BLaER1 (cell line): ENCODE measurements at regions not wholly inside any gene's neighbourhood (a gene's known extent, or its start where the extent isn't known, plus 50 kb on each side); places are given as distances from the start of the nearest gene placed in this dataset.
"Not testable (repeated sequence)": the region's sequence is repeated elsewhere in the genome, so short reads cannot be mapped to it uniquely, and the experiment has no call there.

Source experiments
- H3K27ac ChIP-seq: shearing (Covaris generic); formaldehyde crosslinking; 2 replicates; pipeline ENCODE4 v1.8.1; 2022
- H3K27me3 ChIP-seq: shearing (Covaris generic); formaldehyde crosslinking; 2 replicates; pipeline ENCODE4 v1.8.1; 2022
- H3K36me3 ChIP-seq: shearing (Covaris generic); formaldehyde crosslinking; 2 replicates; pipeline ENCODE4 v1.8.1; 2022
- H3K4me1 ChIP-seq: shearing (Covaris generic); formaldehyde crosslinking; 2 replicates; pipeline ENCODE4 v1.8.1; 2022
- H3K4me2 ChIP-seq: shearing (Covaris generic); formaldehyde crosslinking; 2 replicates; pipeline ENCODE4 v1.8.1; 2022
- H3K4me3 ChIP-seq: shearing (Covaris generic); formaldehyde crosslinking; 2 replicates; pipeline ENCODE4 v1.8.1; 2022
- H3K9ac ChIP-seq: shearing (Covaris generic); formaldehyde crosslinking; 2 replicates; pipeline ENCODE4 v1.8.1; 2022
- H3K9me3 ChIP-seq: shearing (Covaris generic); formaldehyde crosslinking; 2 replicates; pipeline ENCODE4 v1.8.1; 2022
- H4K20me1 ChIP-seq: shearing (Covaris generic); formaldehyde crosslinking; 2 replicates; pipeline ENCODE4 v1.8.1; 2022
- Cebpa-rat ChIP-seq: shearing (Covaris generic); IDR thresholded peaks from 2 replicates; pipeline ENCODE4 v1.8.1; 2022

GRCh38 chr2:52429171-52429570 lies 1338.4 kb upstream of the CHAC2 start:
- Histone ChIP-seq H3K9me3 (no peaks in the 10 kb centered on the region), H3K9ac (no peak overlapping the region), H3K27me3 (no peaks in the 10 kb centered on the region), H3K36me3 (no peaks in the 10 kb centered on the region), H3K4me3 (no peak overlapping the region), H3K27ac (no peak overlapping the region), H4K20me1 (no peaks in the 10 kb centered on the region), H3K4me1 (no peaks in the 10 kb centered on the region), H3K4me2 (no peak overlapping the region)
- TF ChIP-seq Cebpa-rat, result no peak

GRCh38 chr2:52428224-52428623 lies 1339.4 kb upstream of the CHAC2 start:
- no peak overlapping the region for H3K4me2 ChIP-seq
- no peaks in the 10 kb centered on the region for H4K20me1 ChIP-seq
- no peaks in the 10 kb centered on the region for H3K27me3 ChIP-seq
- H3K4me1 ChIP-seq, result no peaks in the 10 kb centered on the region
- no peak for TF ChIP-seq Cebpa-rat
- H3K36me3 ChIP-seq, result no peaks in the 10 kb centered on the region
- no peaks in the 10 kb centered on the region for H3K9me3 ChIP-seq
- H3K27ac ChIP-seq, result no peak overlapping the region
- H3K9ac ChIP-seq, result no peak overlapping the region
- no peak overlapping the region for H3K4me3 ChIP-seq

GRCh38 chr2:52423655-52424054 lies 1343.9 kb upstream of the CHAC2 start:
- Histone ChIP-seq H3K27ac (no peak overlapping the region), H3K4me3 (no peak overlapping the region), H3K4me2 (no peak overlapping the region), H3K27me3 (no peaks in the 10 kb centered on the region), H4K20me1 (no peaks in the 10 kb centered on the region), H3K9ac (no peak overlapping the region), H3K4me1 (no peaks in the 10 kb centered on the region), H3K9me3 (no peaks in the 10 kb centered on the region), H3K36me3 (no peaks in the 10 kb centered on the region)
- TF ChIP-seq Cebpa-rat, result no peak

GRCh38 chr2:52423111-52423510 lies 1344.5 kb upstream of the CHAC2 start:
- Histone ChIP-seq H3K27me3 (no peaks in the 10 kb centered on the region), H3K4me2 (no peak overlapping the region)

GRCh38 chr2:52416340-52416739 lies 1351.3 kb upstream of the CHAC2 start:
- H3K4me1 ChIP-seq, result no peaks in the 10 kb centered on the region
- H3K9me3 ChIP-seq, result no peaks in the 10 kb centered on the region
- H3K4me2 ChIP-seq, result no peak overlapping the region
- H3K36me3 ChIP-seq, result no peaks in the 10 kb centered on the region
- H3K9ac ChIP-seq, result no peak overlapping the region
- H3K27ac ChIP-seq, result no peak overlapping the region
- no peaks in the 10 kb centered on the region for H4K20me1 ChIP-seq
- H3K4me3 ChIP-seq, result no peak overlapping the region
- TF ChIP-seq Cebpa-rat, result no peak
- no peaks in the 10 kb centered on the region for H3K27me3 ChIP-seq

More at GRCh38 chr2:52423111-52423510, 1344.5 kb upstream of the CHAC2 start:
- Histone ChIP-seq H3K27ac (no peak overlapping the region), H3K9me3 (no peaks in the 10 kb centered on the region), H3K4me1 (no peaks in the 10 kb centered on the region), H3K36me3 (no peaks in the 10 kb centered on the region), H3K9ac (no peak overlapping the region), H3K4me3 (no peak overlapping the region), H4K20me1 (no peaks in the 10 kb centered on the region)
- TF ChIP-seq Cebpa-rat, result no peak

GRCh38 chr2:52414561-52415295 lies 1352.9 kb upstream of the CHAC2 start:
- no peak overlapping the region for H3K27ac ChIP-seq
- no peaks in the 10 kb centered on the region for H3K4me1 ChIP-seq
- no peaks in the 10 kb centered on the region for H3K36me3 ChIP-seq
- H3K9ac ChIP-seq, result no peak overlapping the region
- no peaks in the 10 kb centered on the region for H4K20me1 ChIP-seq
- no peak for TF ChIP-seq Cebpa-rat
- H3K4me3 ChIP-seq, result no peak overlapping the region
- no peak overlapping the region for H3K4me2 ChIP-seq
- H3K9me3 ChIP-seq, result no peaks in the 10 kb centered on the region
- no peaks in the 10 kb centered on the region for H3K27me3 ChIP-seq

- not testable (repeated sequence) for H4K20me1 ChIP-seq, H3K27me3 ChIP-seq, H3K4me3 ChIP-seq, H3K9ac ChIP-seq, H3K4me2 ChIP-seq, H3K36me3 ChIP-seq, H3K4me1 ChIP-seq, H3K27ac ChIP-seq, H3K9me3 ChIP-seq
These were observed 1358.1 kb upstream of the CHAC2 start for GRCh38 chr2:52409308-52410118.

- Histone ChIP-seq H3K4me3 (no peak overlapping the region), H4K20me1 (no peaks in the 10 kb centered on the region), H3K36me3 (no peaks in the 10 kb centered on the region), H3K9ac (no peak overlapping the region), H3K27ac (no peak overlapping the region), H3K9me3 (no peaks in the 10 kb centered on the region), H3K4me1 (no peaks in the 10 kb centered on the region), H3K4me2 (no peak overlapping the region), H3K27me3 (no peaks in the 10 kb centered on the region)
- no peak for TF ChIP-seq Cebpa-rat
These were observed 1361.6 kb upstream of the CHAC2 start for GRCh38 chr2:52405980-52406379.

- no peaks in the 10 kb centered on the region for H3K4me1 ChIP-seq
- no peak overlapping the region for H3K9ac ChIP-seq
- no peak for TF ChIP-seq Cebpa-rat
- H4K20me1 ChIP-seq, result no peaks in the 10 kb centered on the region
- no peaks in the 10 kb centered on the region for H3K36me3 ChIP-seq
- H3K27me3 ChIP-seq, result no peaks in the 10 kb centered on the region
- no peak overlapping the region for H3K4me2 ChIP-seq
- no peak overlapping the region for H3K27ac ChIP-seq
- H3K9me3 ChIP-seq, result no peaks in the 10 kb centered on the region
- no peak overlapping the region for H3K4me3 ChIP-seq
These were observed 1362.7 kb upstream of the CHAC2 start for GRCh38 chr2:52404866-52405265.

- Histone ChIP-seq H3K9ac (no peak overlapping the region), H3K36me3 (no peaks in the 10 kb centered on the region), H4K20me1 (no peaks in the 10 kb centered on the region), H3K4me2 (no peak overlapping the region), H3K27me3 (no peaks in the 10 kb centered on the region), H3K27ac (no peak overlapping the region), H3K4me3 (no peak overlapping the region), H3K4me1 (no peaks in the 10 kb centered on the region), H3K9me3 (no peaks in the 10 kb centered on the region)
- TF ChIP-seq Cebpa-rat, result no peak
These were observed 1363.6 kb upstream of the CHAC2 start for GRCh38 chr2:52404046-52404445.
